ENCODE measurements at regions not wholly inside any gene's neighbourhood (a gene's known extent, or its start where the extent isn't known, plus 50 kb on each side); places are given as distances from the start of the nearest gene placed in this dataset.

GRCh38 chr16:86383488-86384262 is 126.7 kb upstream of the FOXF1 start:
- no peaks in the 10 kb centered on the region for H3K9me3 ChIP-seq (ENCODE audit: severe bottlenecking)
- DNase-seq (ENCODE audit: low spot score) = no peak

GRCh38 chr16:86384263-86384649 is 126.1 kb upstream of the FOXF1 start:
- TF ChIP-seq CTCF (IDR thresholded peaks at IDR 0.05; ENCODE audit: poor library complexity, severe bottlenecking) = no peak
- Histone ChIP-seq H3K27me3 (ENCODE audit: insufficient read depth, poor library complexity, severe bottlenecking) (no peaks in the 10 kb centered on the region), H3K36me3 (ENCODE audit: low read depth) (no peaks in the 10 kb centered on the region), H3K9me3 (ENCODE audit: severe bottlenecking) (no peaks in the 10 kb centered on the region), H3K4me1 (ENCODE audit: insufficient read depth, poor library complexity, severe bottlenecking) (peaks cover 10% of the 10 kb centered on the region), H3K27ac (ENCODE audit: poor library complexity, severe bottlenecking) (no peak overlapping the region), H3K4me3 (ENCODE audit: severe bottlenecking) (no peak overlapping the region)
- no peak for DNase-seq (ENCODE audit: low spot score)
- ATAC-seq (ENCODE audit: low read depth) = no peak

More at GRCh38 chr16:86383488-86384262, 126.7 kb upstream of the FOXF1 start:
- TF ChIP-seq CTCF (IDR thresholded peaks at IDR 0.05; ENCODE audit: poor library complexity, severe bottlenecking) = no peak
- no peak overlapping the region for H3K4me3 ChIP-seq (ENCODE audit: severe bottlenecking)
- H3K27me3 ChIP-seq (ENCODE audit: insufficient read depth, poor library complexity, severe bottlenecking) = no peaks in the 10 kb centered on the region
- ATAC-seq (ENCODE audit: low read depth) = no peak
- peaks cover 10% of the 10 kb centered on the region for H3K4me1 ChIP-seq (ENCODE audit: insufficient read depth, poor library complexity, severe bottlenecking)
- no peaks in the 10 kb centered on the region for H3K36me3 ChIP-seq (ENCODE audit: low read depth)
- H3K27ac ChIP-seq (ENCODE audit: poor library complexity, severe bottlenecking) = no peak overlapping the region

- Histone ChIP-seq H3K27me3 (ENCODE audit: insufficient read depth, poor library complexity, severe bottlenecking) (no peaks in the 10 kb centered on the region), H3K9me3 (ENCODE audit: severe bottlenecking) (no peaks in the 10 kb centered on the region), H3K4me3 (ENCODE audit: severe bottlenecking) (no peak overlapping the region), H3K4me1 (ENCODE audit: insufficient read depth, poor library complexity, severe bottlenecking) (peaks cover 10% of the 10 kb centered on the region), H3K27ac (ENCODE audit: poor library complexity, severe bottlenecking) (no peak overlapping the region), H3K36me3 (ENCODE audit: low read depth) (no peaks in the 10 kb centered on the region)
- ATAC-seq (ENCODE audit: low read depth) (no peak), DNase-seq (ENCODE audit: low spot score) (no peak)
- TF ChIP-seq CTCF (IDR thresholded peaks at IDR 0.05; ENCODE audit: poor library complexity, severe bottlenecking) = no peak
Observed at GRCh38 chr16:86384980-86385379, 125.3 kb upstream of the FOXF1 start.

- H3K4me1 ChIP-seq (ENCODE audit: insufficient read depth, poor library complexity, severe bottlenecking) = peaks cover 24% of the 10 kb centered on the region
- ATAC-seq (ENCODE audit: low read depth) = peak; percentile 91
Observed at GRCh38 chr16:86387468-86388440, 122.6 kb upstream of the FOXF1 start.

More at GRCh38 chr16:86387468-86388440, 122.6 kb upstream of the FOXF1 start:
- Histone ChIP-seq H3K9me3 (ENCODE audit: severe bottlenecking) (no peaks in the 10 kb centered on the region), H3K36me3 (ENCODE audit: low read depth) (no peaks in the 10 kb centered on the region), H3K27me3 (ENCODE audit: insufficient read depth, poor library complexity, severe bottlenecking) (no peaks in the 10 kb centered on the region), H3K4me3 (ENCODE audit: severe bottlenecking) (no peak overlapping the region), H3K27ac (ENCODE audit: poor library complexity, severe bottlenecking) (peak overlapping the region; percentile 25)
- TF ChIP-seq CTCF (IDR thresholded peaks at IDR 0.05; ENCODE audit: poor library complexity, severe bottlenecking) = no peak
- no peak for DNase-seq (ENCODE audit: low spot score)
